IMR-90 (cell line): ENCODE measurements at regions not wholly inside any gene's neighbourhood (a gene's known extent, or its start where the extent isn't known, plus 50 kb on each side); places are given as distances from the start of the nearest gene placed in this dataset.

ENCODE experiments used
- BHLHE40 ChIP-seq: fragments of 150-350 bp; IDR thresholded peaks from 2 replicates; pipeline ENCODE4 v1.6.1; 2016; ENCODE audit warnings: mild to moderate bottlenecking, low read depth, low read length
- CEBPB ChIP-seq: IDR thresholded peaks from 2 replicates; pipeline ENCODE4 v1.6.1; 2012; ENCODE audit warnings: low read depth, low read length, improper control_type of control experiment
- CHD1 ChIP-seq: IDR thresholded peaks from 2 replicates; pipeline ENCODE4 v1.6.1; 2012; ENCODE audit warnings: low read depth, low read length, improper control_type of control experiment
- FOS ChIP-seq: fragments of 150-350 bp; IDR thresholded peaks from 2 replicates; pipeline ENCODE4 v1.6.1; 2016; ENCODE audit warnings: low read depth, low read length
- MAZ ChIP-seq: IDR thresholded peaks from 2 replicates; pipeline ENCODE4 v1.6.1; 2012; ENCODE audit warnings: low read depth, mild to moderate bottlenecking, low read length, improper control_type of control experiment, moderate library complexity, borderline replicate concordance
- MXI1 ChIP-seq: IDR thresholded peaks from 2 replicates; pipeline ENCODE4 v1.6.1; 2012; ENCODE audit warnings: low read depth, mild to moderate bottlenecking, low read length, moderate library complexity, borderline replicate concordance
- NFE2L2 ChIP-seq: fragments of 150-350 bp; IDR thresholded peaks from 2 replicates; pipeline ENCODE4 v1.6.1; 2016; ENCODE audit warnings: low read depth, mild to moderate bottlenecking, low read length
- POLR2A ChIP-seq: IDR thresholded peaks from 2 replicates; pipeline ENCODE4 v1.6.1; 2012; ENCODE audit warnings: mild to moderate bottlenecking, low read depth, low read length
- RAD21 ChIP-seq: IDR thresholded peaks from 2 replicates; pipeline ENCODE4 v1.6.1; 2012; ENCODE audit warnings: low read length, improper control_type of control experiment
- TF ChIP-seq, protein P1 (sequence below): conservative IDR thresholded peaks from 2 replicates; pipeline ENCODE4 v1.5.1; 2012; ENCODE audit warnings: mild to moderate bottlenecking, low read depth, low read length, improper control_type of control experiment
- TF ChIP-seq, protein P2 (sequence below): fragments of 150-350 bp; IDR thresholded peaks from 2 replicates; pipeline ENCODE4 v1.6.1; 2017; ENCODE audit warnings: mild to moderate bottlenecking, antibody characterized with exemption, low read length, low read depth

DNA sequence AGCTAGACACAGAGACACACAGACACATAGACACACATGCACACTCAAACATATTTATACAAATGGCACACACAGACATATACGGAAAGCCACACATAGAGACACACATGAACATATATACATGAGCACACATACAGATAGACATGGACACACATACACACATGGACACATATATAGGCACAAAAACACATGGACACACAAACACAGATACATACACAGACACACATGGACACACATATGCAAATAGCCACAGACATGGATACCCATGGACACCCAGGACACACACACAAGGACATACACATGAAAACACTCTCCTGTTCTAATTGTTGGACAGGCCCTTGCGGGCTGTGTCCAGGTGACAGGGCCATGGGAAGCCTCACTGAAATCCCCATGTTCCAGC, 160.1 kb downstream of the IRS1 start:
- TF ChIP-seq, protein P1, sequence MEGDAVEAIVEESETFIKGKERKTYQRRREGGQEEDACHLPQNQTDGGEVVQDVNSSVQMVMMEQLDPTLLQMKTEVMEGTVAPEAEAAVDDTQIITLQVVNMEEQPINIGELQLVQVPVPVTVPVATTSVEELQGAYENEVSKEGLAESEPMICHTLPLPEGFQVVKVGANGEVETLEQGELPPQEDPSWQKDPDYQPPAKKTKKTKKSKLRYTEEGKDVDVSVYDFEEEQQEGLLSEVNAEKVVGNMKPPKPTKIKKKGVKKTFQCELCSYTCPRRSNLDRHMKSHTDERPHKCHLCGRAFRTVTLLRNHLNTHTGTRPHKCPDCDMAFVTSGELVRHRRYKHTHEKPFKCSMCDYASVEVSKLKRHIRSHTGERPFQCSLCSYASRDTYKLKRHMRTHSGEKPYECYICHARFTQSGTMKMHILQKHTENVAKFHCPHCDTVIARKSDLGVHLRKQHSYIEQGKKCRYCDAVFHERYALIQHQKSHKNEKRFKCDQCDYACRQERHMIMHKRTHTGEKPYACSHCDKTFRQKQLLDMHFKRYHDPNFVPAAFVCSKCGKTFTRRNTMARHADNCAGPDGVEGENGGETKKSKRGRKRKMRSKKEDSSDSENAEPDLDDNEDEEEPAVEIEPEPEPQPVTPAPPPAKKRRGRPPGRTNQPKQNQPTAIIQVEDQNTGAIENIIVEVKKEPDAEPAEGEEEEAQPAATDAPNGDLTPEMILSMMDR = no peak
- TF ChIP-seq CEBPB = no peak
- no peak for TF ChIP-seq POLR2A
- no peak for TF ChIP-seq FOS
- TF ChIP-seq, protein P2, sequence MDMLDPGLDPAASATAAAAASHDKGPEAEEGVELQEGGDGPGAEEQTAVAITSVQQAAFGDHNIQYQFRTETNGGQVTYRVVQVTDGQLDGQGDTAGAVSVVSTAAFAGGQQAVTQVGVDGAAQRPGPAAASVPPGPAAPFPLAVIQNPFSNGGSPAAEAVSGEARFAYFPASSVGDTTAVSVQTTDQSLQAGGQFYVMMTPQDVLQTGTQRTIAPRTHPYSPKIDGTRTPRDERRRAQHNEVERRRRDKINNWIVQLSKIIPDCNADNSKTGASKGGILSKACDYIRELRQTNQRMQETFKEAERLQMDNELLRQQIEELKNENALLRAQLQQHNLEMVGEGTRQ = no peak
- no peak for TF ChIP-seq MAZ
- TF ChIP-seq BHLHE40 = no peak
- TF ChIP-seq RAD21 = no peak
- no peak for TF ChIP-seq NFE2L2
- no peak for TF ChIP-seq MXI1
- TF ChIP-seq CHD1 = no peak
